Stimulated activated CD8-positive, alpha-beta memory T cell treated with anti-CD3 and anti-CD28 coated beads, Interleukin-15, amount 100 ng/mL, for 48 hours (primary cell): ENCODE measurements at regions not wholly inside any gene's neighbourhood (a gene's known extent, or its start where the extent isn't known, plus 50 kb on each side); places are given as distances from the start of the nearest gene placed in this dataset.

Experiments used
- DNase-seq, 2 donors: peaks; one replicate each; pipeline ENCODE4 v3.0.0-alpha.2; 2020; ENCODE audit warnings: low read depth in 2 of 2

GRCh38 chr5:145506185-145506850, 328.8 kb downstream of the PRELID2 start:
- DNase-seq = no peak

DNA sequence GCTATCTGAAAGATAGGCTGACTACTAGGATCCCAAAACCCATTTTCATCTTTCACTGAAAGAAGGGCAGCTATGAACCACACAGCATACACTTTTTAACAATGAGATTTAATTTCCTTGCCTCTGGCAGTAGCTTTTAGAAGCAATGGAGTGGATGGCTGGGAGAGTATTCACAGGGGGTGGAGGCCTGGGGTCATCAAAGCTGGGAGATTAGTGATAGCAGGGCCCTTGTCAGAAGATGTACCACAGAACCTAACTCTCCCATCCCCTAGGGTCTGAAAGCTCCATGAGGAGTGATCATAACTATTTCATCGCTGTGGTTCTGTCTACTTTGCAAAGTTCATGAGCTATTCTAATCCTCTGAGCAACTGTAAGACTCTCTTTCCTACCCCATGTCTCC, 332.2 kb downstream of the PRELID2 start:
- no peak for DNase-seq

DNA sequence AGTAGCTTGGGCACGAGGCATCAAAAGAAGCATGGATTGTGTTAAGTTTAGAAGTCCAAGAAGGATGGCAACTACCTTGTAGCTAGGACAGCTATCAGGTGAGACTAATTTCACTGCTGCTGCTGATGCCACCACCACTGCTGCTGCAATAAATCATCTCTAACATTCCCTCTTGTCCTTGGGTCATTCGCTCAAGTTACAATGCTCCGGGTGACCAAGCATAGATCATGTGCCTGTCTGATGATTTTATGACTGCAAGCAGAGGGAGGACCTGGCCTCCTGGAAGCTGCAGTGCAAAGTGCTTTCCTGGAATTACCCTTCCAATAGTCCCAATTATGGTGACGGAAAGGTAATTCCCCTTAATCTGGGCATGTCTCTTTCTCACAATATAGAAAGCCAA, 334.4 kb downstream of the PRELID2 start:
- no peak for DNase-seq

- DNase-seq = no peak
These were observed 335.7 kb downstream of the PRELID2 start for GRCh38 chr5:145499483-145499882.

GRCh38 chr5:145497052-145497451, 338.1 kb downstream of the PRELID2 start:
- DNase-seq = no peak

GRCh38 chr5:145495741-145496140, 339.4 kb downstream of the PRELID2 start:
- DNase-seq = no peak

GRCh38 chr5:145495196-145495595, 339.9 kb downstream of the PRELID2 start:
- DNase-seq = no peak

DNA sequence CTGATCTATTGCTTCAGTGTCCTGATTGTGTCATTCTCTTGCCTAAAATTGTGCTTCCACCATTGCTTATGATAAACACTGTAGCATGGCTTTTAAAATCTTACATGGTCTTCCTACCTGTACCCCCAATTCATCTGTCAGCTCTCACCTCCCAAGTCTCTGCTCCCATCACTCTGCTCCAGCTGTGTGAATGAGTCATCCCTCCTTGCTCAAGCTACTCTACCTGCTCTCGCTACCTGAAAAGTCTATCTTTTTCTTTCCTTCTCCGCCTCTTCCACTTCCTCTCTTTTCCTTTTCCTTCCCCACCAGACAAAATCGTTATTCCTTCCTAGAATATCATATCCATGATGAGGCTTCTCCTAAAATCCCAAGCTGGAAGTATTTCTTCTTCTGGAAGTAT, 341.7 kb downstream of the PRELID2 start:
- DNase-seq = no peak

DNA sequence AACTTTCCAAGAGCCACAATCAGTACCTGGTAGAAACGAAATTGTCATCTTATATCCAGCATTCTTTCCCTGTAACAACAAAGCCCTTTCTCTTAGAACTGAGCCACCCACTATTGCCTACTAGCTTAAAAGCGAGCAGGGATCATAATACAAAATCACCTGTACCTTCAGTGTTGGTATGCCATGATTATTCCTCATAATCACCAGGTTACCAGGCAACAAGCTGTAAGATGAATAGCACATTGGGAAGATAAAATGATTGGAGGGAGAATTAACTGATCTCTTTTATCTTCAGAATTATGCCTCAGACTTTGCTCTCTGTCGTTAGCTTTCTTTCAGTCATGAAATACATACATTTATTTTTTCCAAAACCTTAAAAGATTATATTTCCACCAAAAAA, 345.6 kb downstream of the PRELID2 start:
- DNase-seq = no peak

DNA sequence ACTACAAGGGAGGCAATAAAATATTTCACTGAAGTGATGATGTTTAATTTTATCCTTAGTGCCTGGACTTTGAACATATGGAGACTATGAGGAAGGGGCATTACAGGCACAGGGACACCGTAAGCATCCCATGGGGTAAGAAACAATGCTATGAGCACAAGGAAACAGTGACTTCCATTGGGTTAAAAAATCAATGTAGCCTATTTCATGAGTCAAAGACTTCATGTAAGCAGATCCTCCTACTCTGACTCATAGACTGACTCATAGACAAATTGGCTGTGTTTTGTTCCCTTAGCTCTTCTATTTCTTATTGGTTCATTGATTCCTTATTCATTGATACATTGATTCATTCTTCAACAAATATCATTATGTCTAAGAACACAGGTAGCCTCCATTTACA, 351.0 kb downstream of the PRELID2 start:
- no peak for DNase-seq

GRCh38 chr5:145483212-145483611, 351.9 kb downstream of the PRELID2 start:
- DNase-seq = no peak

GRCh38 chr5:145479857-145480256, 355.3 kb downstream of the PRELID2 start:
- no peak for DNase-seq

DNA sequence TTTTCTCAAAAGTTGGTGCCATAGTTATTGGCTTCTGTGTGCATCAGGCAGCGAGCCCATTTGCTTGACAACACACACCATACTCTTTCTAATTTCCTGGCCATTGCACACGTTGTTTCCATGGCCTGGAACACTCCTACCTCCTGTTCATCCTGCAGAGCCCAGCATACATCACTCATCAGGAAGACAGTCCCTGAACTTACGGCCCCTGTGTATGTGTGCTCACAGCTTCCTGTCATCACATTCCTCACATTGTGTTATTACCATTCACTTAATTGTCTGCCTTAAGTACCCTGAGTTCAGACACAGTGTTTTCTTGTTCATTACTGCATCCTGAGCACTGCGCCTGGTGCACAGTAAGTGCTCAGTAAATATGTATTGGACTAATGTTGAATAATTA, 355.9 kb downstream of the PRELID2 start:
- no peak for DNase-seq

GRCh38 chr5:145478651-145479050, 356.5 kb downstream of the PRELID2 start:
- DNase-seq = no peak

GRCh38 chr5:145473042-145473642, 362.0 kb downstream of the PRELID2 start:
- DNase-seq = no peak

DNA sequence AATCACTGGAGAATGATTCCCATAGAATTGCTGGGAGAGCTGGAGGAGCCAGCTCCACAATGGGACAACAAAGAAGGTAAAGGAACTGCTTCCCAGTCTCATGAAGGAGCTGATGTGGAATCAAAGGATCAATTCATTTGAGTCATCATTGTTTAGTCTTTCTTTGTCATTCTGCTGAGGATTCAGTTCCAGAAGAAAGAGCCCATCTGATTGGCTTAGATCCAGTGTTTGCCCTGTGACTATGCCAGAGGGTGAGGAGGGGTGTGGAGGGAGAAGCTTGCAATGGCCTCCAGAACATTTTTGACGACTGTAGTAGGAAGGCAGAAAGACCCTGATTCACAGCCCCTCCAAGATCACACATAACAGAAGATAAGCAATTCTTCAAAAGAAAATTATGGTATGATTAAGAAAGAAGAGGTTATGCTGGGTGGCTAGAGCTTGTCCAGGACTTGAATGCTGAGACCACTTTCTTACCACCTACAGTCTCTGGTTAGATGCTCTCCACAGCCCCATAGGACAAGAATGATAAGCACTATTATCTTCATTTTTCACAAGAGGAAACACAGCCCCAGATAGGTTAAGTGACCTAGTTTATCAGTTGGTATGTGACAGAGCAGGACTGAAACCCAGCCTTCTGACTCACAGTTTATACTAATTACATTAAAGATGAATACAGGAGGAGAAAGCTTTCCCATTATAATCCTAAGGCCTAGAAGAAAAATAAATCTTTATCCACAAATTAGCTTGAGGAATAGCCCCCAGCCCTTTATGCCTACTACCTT, 363.1 kb downstream of the PRELID2 start:
- no peak for DNase-seq

- DNase-seq = no peak
These were observed 364.1 kb downstream of the PRELID2 start for GRCh38 chr5:145471026-145471425.

DNA sequence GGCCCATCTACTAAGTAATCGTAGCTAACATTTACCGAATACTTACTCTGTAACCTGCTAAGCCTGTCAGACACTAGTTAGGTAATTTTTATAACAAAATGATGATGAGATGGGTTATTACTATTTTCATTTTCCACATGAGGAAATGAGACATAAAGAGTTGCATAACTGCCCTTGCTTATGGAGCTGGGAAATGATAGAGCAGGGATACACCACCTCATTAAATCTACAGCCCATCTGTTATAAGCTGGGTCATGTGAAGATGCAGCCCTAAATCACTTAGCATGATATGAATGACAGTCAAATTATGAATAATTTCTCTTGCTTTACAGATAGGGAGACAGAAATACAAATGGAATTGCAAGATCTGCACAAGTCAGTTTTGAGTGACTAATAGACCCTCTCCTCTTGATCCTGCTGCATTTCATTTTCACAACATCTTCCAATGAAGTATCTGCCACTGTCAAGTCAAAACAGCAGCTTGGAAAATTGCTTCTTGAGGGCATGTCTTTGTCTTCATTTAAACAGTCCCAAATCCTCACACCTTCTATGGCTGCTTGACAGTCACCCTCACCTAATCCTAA, 364.7 kb downstream of the PRELID2 start:
- DNase-seq = no peak

- no peak for DNase-seq
These were observed 367.7 kb downstream of the PRELID2 start for GRCh38 chr5:145467446-145467845.

DNA sequence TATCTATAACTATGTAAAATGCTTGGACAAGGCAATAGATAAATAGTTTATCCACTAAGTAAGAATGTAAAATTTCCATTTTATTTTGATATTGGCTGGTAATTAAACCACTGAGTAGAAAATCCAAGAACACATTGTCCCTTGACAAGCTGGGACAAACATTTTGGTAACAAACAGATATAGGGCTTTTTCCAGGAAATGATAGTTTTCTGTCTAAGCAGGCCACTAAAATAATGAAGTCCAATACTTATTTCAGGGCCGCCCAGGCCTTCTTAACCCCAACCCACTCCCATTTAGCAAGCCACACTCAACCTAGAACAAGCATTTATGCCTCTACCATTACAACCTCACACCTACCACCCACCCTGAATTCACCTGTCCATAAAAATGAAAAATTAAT, 368.6 kb downstream of the PRELID2 start:
- no peak for DNase-seq

DNA sequence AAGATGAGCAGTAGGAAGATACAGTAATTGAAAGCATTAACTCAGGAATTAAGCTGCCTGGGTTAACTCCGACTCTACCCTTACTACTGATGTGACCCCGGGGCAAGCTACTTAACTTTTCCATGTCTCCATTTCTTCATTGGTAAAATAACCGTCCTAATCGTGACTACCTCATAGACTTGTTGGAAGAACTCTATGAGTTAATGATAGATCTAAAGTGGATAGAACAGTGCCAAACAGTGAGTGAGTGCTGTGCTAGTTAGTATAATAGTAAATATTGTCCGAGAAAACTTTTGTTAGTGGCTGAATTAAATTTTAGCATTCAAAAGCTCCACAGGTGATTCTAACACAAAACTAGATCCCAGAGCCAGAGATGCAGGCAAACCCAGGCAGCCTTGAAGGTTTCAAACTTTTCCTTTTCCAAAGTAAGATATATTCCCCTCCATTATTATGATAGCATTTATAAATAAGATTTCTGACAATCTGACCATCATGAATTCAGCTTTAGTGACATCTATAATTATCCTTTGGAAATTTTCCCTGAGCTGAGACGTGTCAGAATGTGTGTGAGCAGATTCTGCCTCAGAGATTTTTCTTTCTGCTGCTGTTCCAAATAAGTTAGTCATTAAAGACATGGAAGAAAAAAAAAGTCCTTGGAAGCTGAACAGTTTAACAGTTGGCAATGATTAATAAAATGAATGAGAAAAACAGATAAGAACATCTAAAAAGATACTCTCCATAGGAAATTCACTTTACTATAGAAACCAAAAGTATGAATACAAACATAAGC, 369.5 kb downstream of the PRELID2 start:
- no peak for DNase-seq

GRCh38 chr5:145464171-145464570, 371.0 kb downstream of the PRELID2 start:
- no peak for DNase-seq
